ENCODE measurements at regions not wholly inside any gene's neighbourhood (a gene's known extent, or its start where the extent isn't known, plus 50 kb on each side); places are given as distances from the start of the nearest gene placed in this dataset.

GRCh38 chr18:34467058-34467457 lies 242.3 kb upstream of the NOL4 start:
- Histone ChIP-seq H3K4me2 (ENCODE audit: insufficient read depth, low read length, poor library complexity, severe bottlenecking) (no peak overlapping the region), H3K18ac (ENCODE audit: low read length) (no peak overlapping the region), H3K23ac (ENCODE audit: low read depth, low read length, poor library complexity) (no peak overlapping the region), H3K4ac (ENCODE audit: low read length) (no peak overlapping the region), H2BK5ac (ENCODE audit: low read length) (no peak overlapping the region), H2BK12ac (ENCODE audit: low read length) (no peak overlapping the region), H3K27ac (replicated peaks; ENCODE audit: low read length) (no peak overlapping the region), H3K14ac (ENCODE audit: low read length) (no peak overlapping the region), H2BK15ac (ENCODE audit: low read length) (no peak overlapping the region), H2BK120ac (ENCODE audit: low read depth, low read length) (no peak overlapping the region), H3K9ac (ENCODE audit: low read depth, low read length, poor library complexity) (no peak overlapping the region), H2AK5ac (ENCODE audit: low read depth, low read length) (no peak overlapping the region), H4K91ac (ENCODE audit: low read depth, low read length, poor library complexity) (no peak overlapping the region), H3K4me3 (ENCODE audit: low read length in 2 of 2) (no peak overlapping the region), H3K36me3 (replicated peaks in 1 of 2; ENCODE audit: control insufficient read depth in 2 of 2, insufficient read depth in 2 of 2, low read length in 2 of 2) (no peaks in the 10 kb centered on the region), H2AFZ (ENCODE audit: low read length) (no peak overlapping the region), H3K4me1 (ENCODE audit: control insufficient read depth in 2 of 2, insufficient read depth in 1 of 2, low read depth in 1 of 2, low read length in 2 of 2) (no peaks in the 10 kb centered on the region), H3K27me3 (ENCODE audit: control insufficient read depth in 3 of 3, insufficient read depth in 3 of 3, low read depth in 1 of 3, low read length in 3 of 3) (no peaks in the 10 kb centered on the region), H4K8ac (ENCODE audit: low read depth, low read length) (no peak overlapping the region), H3K79me1 (ENCODE audit: low read depth, low read length) (no peaks in the 10 kb centered on the region), H3K9me3 (replicated peaks in 1 of 2; ENCODE audit: control insufficient read depth in 2 of 2, insufficient read depth in 1 of 2, low read depth in 1 of 2, low read length in 2 of 2) (no peaks in the 10 kb centered on the region)
- WGBS, 2 donors (ENCODE audit: extremely low coverage in 2 of 2, insufficient read length in 2 of 2, insufficient replicate concordance in 1 of 2), result no CpG with 5 or more reads among the region's 1 CpG
- no peak for DNase-seq (ENCODE audit: low spot score)

GRCh38 chr18:34480162-34480700 lies 229.9 kb upstream of the DTNA start:
- no peak overlapping the region for H3K18ac ChIP-seq (ENCODE audit: low read length)
- H4K8ac ChIP-seq (ENCODE audit: low read depth, low read length), result no peak overlapping the region
- no peaks in the 10 kb centered on the region for H3K79me1 ChIP-seq (ENCODE audit: low read depth, low read length)
- no peak overlapping the region for H3K9ac ChIP-seq (ENCODE audit: low read depth, low read length, poor library complexity)
- H3K14ac ChIP-seq (ENCODE audit: low read length), result no peak overlapping the region
- H2AK5ac ChIP-seq (ENCODE audit: low read depth, low read length), result no peak overlapping the region
- no peak overlapping the region for H3K4me3 ChIP-seq (ENCODE audit: low read length in 2 of 2)
- no peaks in the 10 kb centered on the region for H3K4me1 ChIP-seq (ENCODE audit: control insufficient read depth in 2 of 2, insufficient read depth in 1 of 2, low read depth in 1 of 2, low read length in 2 of 2)
- H2BK5ac ChIP-seq (ENCODE audit: low read length), result no peak overlapping the region
- no peak overlapping the region for H3K4ac ChIP-seq (ENCODE audit: low read length)
- H2BK12ac ChIP-seq (ENCODE audit: low read length), result no peak overlapping the region
- H2BK120ac ChIP-seq (ENCODE audit: low read depth, low read length), result no peak overlapping the region
- no peak overlapping the region for H2AFZ ChIP-seq (ENCODE audit: low read length)
- no CpG with 5 or more reads among the region's 4 CpGs for WGBS, 2 donors (ENCODE audit: extremely low coverage in 2 of 2, insufficient read length in 2 of 2, insufficient replicate concordance in 1 of 2)
- H2BK15ac ChIP-seq (ENCODE audit: low read length), result no peak overlapping the region
- no peak overlapping the region for H3K23ac ChIP-seq (ENCODE audit: low read depth, low read length, poor library complexity)
- no peak overlapping the region for H3K27ac ChIP-seq (replicated peaks; ENCODE audit: low read length)
- no peak overlapping the region for H4K91ac ChIP-seq (ENCODE audit: low read depth, low read length, poor library complexity)
- H3K36me3 ChIP-seq (replicated peaks in 1 of 2; ENCODE audit: control insufficient read depth in 2 of 2, insufficient read depth in 2 of 2, low read length in 2 of 2), result no peaks in the 10 kb centered on the region
- H3K9me3 ChIP-seq (replicated peaks in 1 of 2; ENCODE audit: control insufficient read depth in 2 of 2, insufficient read depth in 1 of 2, low read depth in 1 of 2, low read length in 2 of 2), result peaks cover 0 to 2% of the 10 kb centered on the region in 2 donors
- DNase-seq (ENCODE audit: low spot score), result peak; percentile 8
- no peak overlapping the region for H3K4me2 ChIP-seq (ENCODE audit: insufficient read depth, low read length, poor library complexity, severe bottlenecking)
- no peaks in the 10 kb centered on the region for H3K27me3 ChIP-seq (ENCODE audit: control insufficient read depth in 3 of 3, insufficient read depth in 3 of 3, low read depth in 1 of 3, low read length in 3 of 3)

GRCh38 chr18:34482204-34482603 lies 227.9 kb upstream of the DTNA start:
- Histone ChIP-seq H3K79me1 (ENCODE audit: low read depth, low read length) (no peaks in the 10 kb centered on the region), H3K27ac (replicated peaks; ENCODE audit: low read length) (no peak overlapping the region), H3K14ac (ENCODE audit: low read length) (no peak overlapping the region), H2BK120ac (ENCODE audit: low read depth, low read length) (no peak overlapping the region), H3K4ac (ENCODE audit: low read length) (no peak overlapping the region), H4K91ac (ENCODE audit: low read depth, low read length, poor library complexity) (no peak overlapping the region), H3K4me2 (ENCODE audit: insufficient read depth, low read length, poor library complexity, severe bottlenecking) (no peak overlapping the region), H3K18ac (ENCODE audit: low read length) (no peak overlapping the region), H2AK5ac (ENCODE audit: low read depth, low read length) (no peak overlapping the region), H2BK5ac (ENCODE audit: low read length) (no peak overlapping the region), H3K4me1 (ENCODE audit: control insufficient read depth in 2 of 2, insufficient read depth in 1 of 2, low read depth in 1 of 2, low read length in 2 of 2) (no peaks in the 10 kb centered on the region), H2BK12ac (ENCODE audit: low read length) (no peak overlapping the region), H2AFZ (ENCODE audit: low read length) (no peak overlapping the region), H3K36me3 (replicated peaks in 1 of 2; ENCODE audit: control insufficient read depth in 2 of 2, insufficient read depth in 2 of 2, low read length in 2 of 2) (no peaks in the 10 kb centered on the region), H3K9ac (ENCODE audit: low read depth, low read length, poor library complexity) (no peak overlapping the region), H3K27me3 (ENCODE audit: control insufficient read depth in 3 of 3, insufficient read depth in 3 of 3, low read depth in 1 of 3, low read length in 3 of 3) (no peaks in the 10 kb centered on the region), H3K23ac (ENCODE audit: low read depth, low read length, poor library complexity) (no peak overlapping the region), H4K8ac (ENCODE audit: low read depth, low read length) (no peak overlapping the region), H2BK15ac (ENCODE audit: low read length) (no peak overlapping the region), H3K4me3 (ENCODE audit: low read length in 2 of 2) (no peak overlapping the region), H3K9me3 (replicated peaks in 1 of 2; ENCODE audit: control insufficient read depth in 2 of 2, insufficient read depth in 1 of 2, low read depth in 1 of 2, low read length in 2 of 2) (peaks cover 0 to 2% of the 10 kb centered on the region in 2 donors)
- DNase-seq (ENCODE audit: low spot score), result no peak

GRCh38 chr18:34483198-34483597 lies 226.9 kb upstream of the DTNA start:
- H2BK15ac ChIP-seq (ENCODE audit: low read length), result no peak overlapping the region
- no CpG with 5 or more reads among the region's 3 CpGs for WGBS, 2 donors (ENCODE audit: extremely low coverage in 2 of 2, insufficient read length in 2 of 2, insufficient replicate concordance in 1 of 2)
- no peak overlapping the region for H3K9ac ChIP-seq (ENCODE audit: low read depth, low read length, poor library complexity)
- no peak overlapping the region for H2AFZ ChIP-seq (ENCODE audit: low read length)
- H3K18ac ChIP-seq (ENCODE audit: low read length), result no peak overlapping the region
- H4K8ac ChIP-seq (ENCODE audit: low read depth, low read length), result no peak overlapping the region
- H3K36me3 ChIP-seq (replicated peaks in 1 of 2; ENCODE audit: control insufficient read depth in 2 of 2, insufficient read depth in 2 of 2, low read length in 2 of 2), result no peaks in the 10 kb centered on the region
- H3K4me2 ChIP-seq (ENCODE audit: insufficient read depth, low read length, poor library complexity, severe bottlenecking), result no peak overlapping the region
- no peak overlapping the region for H3K4ac ChIP-seq (ENCODE audit: low read length)
- H3K23ac ChIP-seq (ENCODE audit: low read depth, low read length, poor library complexity), result no peak overlapping the region
- no peak overlapping the region for H3K4me3 ChIP-seq (ENCODE audit: low read length in 2 of 2)
- H2AK5ac ChIP-seq (ENCODE audit: low read depth, low read length), result no peak overlapping the region
- no peak overlapping the region for H3K14ac ChIP-seq (ENCODE audit: low read length)
- no peak overlapping the region for H2BK120ac ChIP-seq (ENCODE audit: low read depth, low read length)
- H3K9me3 ChIP-seq (replicated peaks in 1 of 2; ENCODE audit: control insufficient read depth in 2 of 2, insufficient read depth in 1 of 2, low read depth in 1 of 2, low read length in 2 of 2), result peaks cover 0 to 2% of the 10 kb centered on the region in 2 donors
- no peaks in the 10 kb centered on the region for H3K27me3 ChIP-seq (ENCODE audit: control insufficient read depth in 3 of 3, insufficient read depth in 3 of 3, low read depth in 1 of 3, low read length in 3 of 3)
- no peak overlapping the region for H2BK12ac ChIP-seq (ENCODE audit: low read length)
- H2BK5ac ChIP-seq (ENCODE audit: low read length), result no peak overlapping the region
- no peak overlapping the region for H4K91ac ChIP-seq (ENCODE audit: low read depth, low read length, poor library complexity)
- no peak for DNase-seq (ENCODE audit: low spot score)
- H3K4me1 ChIP-seq (ENCODE audit: control insufficient read depth in 2 of 2, insufficient read depth in 1 of 2, low read depth in 1 of 2, low read length in 2 of 2), result no peaks in the 10 kb centered on the region
- no peaks in the 10 kb centered on the region for H3K79me1 ChIP-seq (ENCODE audit: low read depth, low read length)
- no peak overlapping the region for H3K27ac ChIP-seq (replicated peaks; ENCODE audit: low read length)

Measured in neuronal stem cell (in vitro differentiated cells).